BE2C (cell line): ENCODE measurements at regions not wholly inside any gene's neighbourhood (a gene's known extent, or its start where the extent isn't known, plus 50 kb on each side); places are given as distances from the start of the nearest gene placed in this dataset.

Experiments
- DNase-seq: peaks from one replicate; pipeline ENCODE4 v3.0.0-alpha.2; 2020
- H3K27me3 ChIP-seq: fragments of 250-450 bp; sonication (Bioruptor Pico); 2 replicates; pipeline ENCODE4 v1.5.1; 2020; ENCODE audit warnings: mild to moderate bottlenecking
- H3K36me3 ChIP-seq: fragments of 250-450 bp; sonication (Bioruptor Pico); 2 replicates; pipeline ENCODE4 v1.5.1; 2020; ENCODE audit warnings: mild to moderate bottlenecking
- H3K4me1 ChIP-seq: fragments of 250-450 bp; sonication (Bioruptor Pico); 2 replicates; pipeline ENCODE4 v1.5.1; 2020
- H3K4me3 ChIP-seq: 2 replicates; pipeline ENCODE4 v1.5.1; 2011; ENCODE audit warnings: low read depth, low read length
- H3K9me3 ChIP-seq: fragments of 250-450 bp; sonication (Bioruptor Pico); 2 replicates; pipeline ENCODE4 v1.5.1; 2020
- TF ChIP-seq, protein P1 (sequence below): IDR thresholded peaks from 2 replicates; pipeline ENCODE4 v1.5.1; 2012; ENCODE audit warnings: mild to moderate bottlenecking, low read depth, low read length

DNA sequence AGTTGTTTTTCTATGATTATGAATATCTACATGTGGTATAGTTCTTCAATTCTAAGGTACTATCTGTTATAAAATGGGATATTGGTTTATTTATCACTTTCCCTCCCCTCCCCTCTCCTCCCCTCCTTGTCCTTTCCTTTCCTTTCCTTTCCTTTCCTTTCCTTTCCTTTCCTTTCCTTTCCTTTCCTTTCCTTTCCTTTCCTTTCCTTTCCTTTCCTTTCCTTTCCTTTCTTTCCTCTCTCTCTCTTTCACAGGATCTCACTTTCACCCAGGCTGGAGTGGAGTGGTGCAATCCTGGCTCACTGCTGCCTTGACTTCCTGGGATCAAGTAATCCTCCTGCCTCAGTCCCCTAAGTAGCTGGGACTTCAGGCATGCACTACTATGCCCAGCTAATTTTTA, 466.8 kb downstream of the DMAC1 start:
- Histone ChIP-seq H3K4me1 (no peaks in the 10 kb centered on the region), H3K9me3 (no peaks in the 10 kb centered on the region), H3K36me3 (no peaks in the 10 kb centered on the region), H3K27me3 (no peaks in the 10 kb centered on the region), H3K4me3 (no peak overlapping the region)
- TF ChIP-seq, protein P1, sequence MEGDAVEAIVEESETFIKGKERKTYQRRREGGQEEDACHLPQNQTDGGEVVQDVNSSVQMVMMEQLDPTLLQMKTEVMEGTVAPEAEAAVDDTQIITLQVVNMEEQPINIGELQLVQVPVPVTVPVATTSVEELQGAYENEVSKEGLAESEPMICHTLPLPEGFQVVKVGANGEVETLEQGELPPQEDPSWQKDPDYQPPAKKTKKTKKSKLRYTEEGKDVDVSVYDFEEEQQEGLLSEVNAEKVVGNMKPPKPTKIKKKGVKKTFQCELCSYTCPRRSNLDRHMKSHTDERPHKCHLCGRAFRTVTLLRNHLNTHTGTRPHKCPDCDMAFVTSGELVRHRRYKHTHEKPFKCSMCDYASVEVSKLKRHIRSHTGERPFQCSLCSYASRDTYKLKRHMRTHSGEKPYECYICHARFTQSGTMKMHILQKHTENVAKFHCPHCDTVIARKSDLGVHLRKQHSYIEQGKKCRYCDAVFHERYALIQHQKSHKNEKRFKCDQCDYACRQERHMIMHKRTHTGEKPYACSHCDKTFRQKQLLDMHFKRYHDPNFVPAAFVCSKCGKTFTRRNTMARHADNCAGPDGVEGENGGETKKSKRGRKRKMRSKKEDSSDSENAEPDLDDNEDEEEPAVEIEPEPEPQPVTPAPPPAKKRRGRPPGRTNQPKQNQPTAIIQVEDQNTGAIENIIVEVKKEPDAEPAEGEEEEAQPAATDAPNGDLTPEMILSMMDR = no peak
- no peak for DNase-seq

- H3K36me3 ChIP-seq = no peaks in the 10 kb centered on the region
- no peaks in the 10 kb centered on the region for H3K27me3 ChIP-seq
- no peak for DNase-seq
- no peaks in the 10 kb centered on the region for H3K9me3 ChIP-seq
- no peaks in the 10 kb centered on the region for H3K4me1 ChIP-seq
- no peak overlapping the region for H3K4me3 ChIP-seq
- TF ChIP-seq, protein P1 = no peak
Observed at GRCh38 chr9:7328453-7328852, 471.1 kb downstream of the DMAC1 start.

DNA sequence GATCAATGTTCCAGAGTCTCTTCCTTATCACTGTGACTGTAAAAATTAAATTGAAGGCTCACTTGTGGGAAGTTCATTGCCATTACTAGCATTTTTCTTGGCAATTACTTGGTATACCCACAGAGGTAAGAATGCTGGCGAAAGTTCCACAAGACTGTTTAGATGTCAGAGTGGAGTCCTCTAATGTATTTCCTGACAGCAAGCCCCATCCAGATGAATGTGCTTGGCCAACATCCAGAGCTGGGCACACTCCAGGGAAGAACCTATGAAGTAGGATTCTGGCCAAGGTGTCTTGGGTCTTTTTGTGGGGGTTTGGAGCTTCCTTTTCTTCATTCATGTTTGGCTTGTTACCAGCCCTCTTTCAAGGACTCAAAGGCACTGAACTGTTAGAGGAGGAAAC, 473.6 kb downstream of the DMAC1 start:
- no peaks in the 10 kb centered on the region; the same call in 1 of the 2 replicates for H3K4me1 ChIP-seq
- H3K4me3 ChIP-seq = no peak overlapping the region
- TF ChIP-seq, protein P1 = no peak
- no peak for DNase-seq
- no peaks in the 10 kb centered on the region for H3K27me3 ChIP-seq
- H3K9me3 ChIP-seq = no peaks in the 10 kb centered on the region
- H3K36me3 ChIP-seq = no peaks in the 10 kb centered on the region

- no peaks in the 10 kb centered on the region for H3K9me3 ChIP-seq
- H3K4me3 ChIP-seq = no peak overlapping the region
- H3K36me3 ChIP-seq = no peaks in the 10 kb centered on the region
- H3K27me3 ChIP-seq = no peaks in the 10 kb centered on the region
- DNase-seq = no peak
- TF ChIP-seq, protein P1 = no peak
- peaks cover 7% of the 10 kb centered on the region for H3K4me1 ChIP-seq
Observed at GRCh38 chr9:7324152-7324598, 475.4 kb downstream of the DMAC1 start.

GRCh38 chr9:7320841-7321240, 478.7 kb downstream of the DMAC1 start:
- no peak for DNase-seq
- Histone ChIP-seq H3K27me3 (no peaks in the 10 kb centered on the region), H3K4me3 (no peak overlapping the region), H3K36me3 (no peaks in the 10 kb centered on the region), H3K4me1 (peaks cover 7% of the 10 kb centered on the region), H3K9me3 (no peaks in the 10 kb centered on the region)
- TF ChIP-seq, protein P1 = no peak

DNA sequence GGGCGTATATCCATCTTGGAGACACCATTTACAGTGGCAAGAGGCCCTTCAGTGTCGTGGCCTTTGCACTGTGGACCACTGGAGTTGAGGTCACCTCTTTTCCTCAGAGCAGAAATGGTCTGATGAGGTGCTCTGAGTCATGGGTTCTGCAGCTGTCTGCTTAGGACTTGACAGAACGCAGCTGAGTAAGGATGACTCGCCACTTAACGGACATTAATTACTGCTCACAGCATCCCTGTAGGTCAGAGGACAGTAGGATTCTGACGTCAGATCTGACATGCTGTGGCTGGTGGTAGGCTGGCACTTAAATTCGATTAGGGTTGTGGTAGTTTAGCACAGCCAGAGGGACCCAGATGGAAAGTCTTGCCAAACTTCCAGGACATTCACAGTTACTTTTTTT, 479.4 kb downstream of the DMAC1 start:
- no peak overlapping the region for H3K4me3 ChIP-seq
- DNase-seq = peak; percentile 61
- no peaks in the 10 kb centered on the region for H3K36me3 ChIP-seq
- H3K4me1 ChIP-seq = peaks cover 7% of the 10 kb centered on the region
- no peaks in the 10 kb centered on the region for H3K27me3 ChIP-seq
- TF ChIP-seq, protein P1 = no peak
- no peaks in the 10 kb centered on the region for H3K9me3 ChIP-seq
